ENCODE measurements at regions not wholly inside any gene's neighbourhood (a gene's known extent, or its start where the extent isn't known, plus 50 kb on each side); places are given as distances from the start of the nearest gene placed in this dataset.

DNA sequence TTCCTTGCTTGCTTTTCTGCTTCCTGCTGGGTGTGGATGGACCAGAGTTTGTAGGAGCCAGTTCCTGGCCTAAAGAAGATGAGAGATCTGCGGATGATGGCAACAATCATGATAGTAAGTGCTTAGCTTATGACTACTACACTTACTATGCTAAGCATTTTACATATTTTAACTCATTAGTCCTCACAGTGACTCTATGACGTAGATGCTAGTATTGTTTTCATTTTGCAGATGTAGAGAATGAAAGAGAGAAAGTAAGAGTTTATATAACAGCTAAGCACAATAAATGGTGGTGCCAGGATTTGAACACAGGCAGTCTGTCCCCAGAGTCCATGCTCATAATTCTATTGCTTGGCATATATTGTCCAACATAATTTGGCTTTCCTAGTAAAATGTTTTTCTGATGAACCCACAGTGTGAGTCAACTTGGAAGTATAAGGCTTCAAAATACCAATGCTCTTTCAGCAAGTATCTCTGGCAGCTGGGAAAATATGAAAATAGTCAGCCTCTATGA is 363.2 kb upstream of the DDHD1 start:
- DNase-seq (ENCODE audit: low spot score) = peak; percentile 66

DNA sequence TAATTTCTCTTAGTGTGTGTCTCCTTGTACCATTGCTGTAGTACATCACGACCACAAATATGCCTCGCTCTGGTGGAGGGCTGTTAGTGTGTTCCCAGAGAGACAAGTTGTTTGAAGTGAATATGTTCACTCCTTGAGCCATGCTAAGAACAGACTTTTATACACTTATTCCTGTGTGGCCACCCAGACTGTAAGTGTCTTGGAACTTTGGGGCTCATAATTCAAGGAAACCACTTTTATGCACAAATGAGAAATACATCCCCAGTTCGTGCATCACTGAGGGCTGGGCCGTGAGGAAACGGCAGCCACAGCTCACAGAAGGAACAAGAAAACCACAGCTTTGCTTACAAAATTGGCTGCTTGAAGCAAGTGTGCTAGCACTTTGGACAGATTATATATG is 362.2 kb upstream of the DDHD1 start:
- DNase-seq (ENCODE audit: low spot score) = no peak

DNA sequence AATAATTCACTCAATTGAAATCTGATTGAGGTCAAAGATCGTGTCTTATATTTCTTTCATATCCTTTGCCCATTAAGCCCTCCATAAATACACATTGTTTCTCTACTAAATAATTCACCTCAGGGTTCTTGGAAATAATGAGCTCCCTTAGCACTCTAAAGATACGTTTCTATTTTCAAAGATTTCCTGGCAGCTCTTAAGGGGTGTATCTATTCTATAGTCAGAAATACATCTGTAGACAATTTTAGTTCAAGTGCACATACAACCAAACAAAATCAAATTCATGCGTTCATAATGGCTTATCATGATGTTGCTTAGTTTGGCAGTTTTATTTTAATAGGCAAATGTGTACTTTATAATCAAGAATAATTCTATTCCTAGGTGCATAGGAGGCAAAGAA is 361.1 kb upstream of the DDHD1 start:
- DNase-seq (ENCODE audit: low spot score) = no peak

DNA sequence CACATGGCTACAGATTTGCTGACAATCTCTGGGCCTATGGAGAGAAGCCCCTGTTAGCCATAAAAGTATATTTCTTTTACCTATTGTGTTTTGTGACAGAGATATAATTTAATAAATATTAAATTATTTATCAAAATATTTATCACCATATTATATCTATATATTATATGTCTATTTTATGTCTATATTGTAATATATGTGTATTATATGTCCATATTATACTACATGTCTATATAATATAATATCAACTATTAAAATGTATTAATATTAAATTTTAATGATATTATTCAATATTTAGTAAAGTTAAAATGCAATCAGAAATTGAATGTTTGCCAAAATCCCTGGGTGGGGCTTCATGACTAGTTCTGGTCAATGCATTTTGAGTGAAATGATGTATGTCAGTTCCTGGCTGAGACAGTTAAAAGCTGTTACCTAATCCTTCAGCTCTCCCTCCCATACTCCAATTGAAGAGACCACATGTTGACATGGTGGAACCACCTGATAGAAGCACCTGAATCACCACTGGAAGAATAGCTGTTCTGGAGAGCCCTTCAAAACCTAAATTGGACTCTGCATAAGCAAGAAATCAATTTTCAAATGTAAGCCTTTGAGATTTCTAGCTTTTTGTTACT is 357.3 kb upstream of the DDHD1 start:
- no peak for DNase-seq (ENCODE audit: low spot score)

DNA sequence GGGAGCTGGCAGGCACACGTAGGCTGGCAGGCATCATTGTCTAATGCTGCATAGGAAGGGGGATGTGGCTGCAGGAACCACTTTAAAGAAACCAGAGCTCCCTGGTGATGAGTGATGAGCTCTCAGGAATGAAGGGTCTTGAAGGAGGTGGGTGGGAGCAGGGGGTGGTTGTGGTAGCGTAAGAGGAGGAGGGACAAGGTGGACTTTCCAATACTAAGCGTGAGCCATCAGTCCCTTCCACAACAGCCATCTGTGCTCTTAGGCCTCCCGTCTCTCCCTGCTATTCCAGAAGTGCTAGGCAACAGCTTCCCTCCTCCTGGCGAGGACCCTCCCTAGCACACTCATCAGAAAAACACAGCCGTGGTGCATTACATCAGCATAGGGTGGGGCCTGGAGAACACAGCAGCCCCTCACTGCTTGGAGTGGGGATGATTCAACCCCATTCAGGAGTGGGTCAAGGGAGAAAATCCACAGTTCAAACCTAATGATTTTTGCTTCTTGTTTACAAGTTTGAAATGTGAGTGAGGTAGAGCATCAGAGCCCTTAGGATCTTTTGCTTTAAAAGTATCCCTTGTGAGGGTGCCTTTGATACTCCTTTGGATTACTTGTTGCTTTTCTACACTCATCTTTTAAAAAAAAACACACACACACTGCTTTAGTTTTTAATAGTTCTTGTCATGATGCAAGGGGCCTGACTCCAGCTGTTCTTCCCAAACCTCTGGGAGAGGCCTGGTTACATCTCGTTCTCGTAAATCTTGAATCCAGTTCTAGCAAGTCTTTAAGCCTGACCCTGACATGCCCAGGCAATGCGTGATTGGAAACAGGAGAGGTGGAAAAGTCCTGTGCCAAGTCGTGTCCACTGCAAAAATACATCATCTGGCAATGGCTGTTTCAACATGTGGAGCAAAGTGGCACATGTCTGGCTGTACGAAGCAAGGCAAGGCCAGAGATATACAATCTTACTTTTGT is 356.4 kb upstream of the DDHD1 start:
- DNase-seq (ENCODE audit: low spot score) = peak; percentile 51

DNA sequence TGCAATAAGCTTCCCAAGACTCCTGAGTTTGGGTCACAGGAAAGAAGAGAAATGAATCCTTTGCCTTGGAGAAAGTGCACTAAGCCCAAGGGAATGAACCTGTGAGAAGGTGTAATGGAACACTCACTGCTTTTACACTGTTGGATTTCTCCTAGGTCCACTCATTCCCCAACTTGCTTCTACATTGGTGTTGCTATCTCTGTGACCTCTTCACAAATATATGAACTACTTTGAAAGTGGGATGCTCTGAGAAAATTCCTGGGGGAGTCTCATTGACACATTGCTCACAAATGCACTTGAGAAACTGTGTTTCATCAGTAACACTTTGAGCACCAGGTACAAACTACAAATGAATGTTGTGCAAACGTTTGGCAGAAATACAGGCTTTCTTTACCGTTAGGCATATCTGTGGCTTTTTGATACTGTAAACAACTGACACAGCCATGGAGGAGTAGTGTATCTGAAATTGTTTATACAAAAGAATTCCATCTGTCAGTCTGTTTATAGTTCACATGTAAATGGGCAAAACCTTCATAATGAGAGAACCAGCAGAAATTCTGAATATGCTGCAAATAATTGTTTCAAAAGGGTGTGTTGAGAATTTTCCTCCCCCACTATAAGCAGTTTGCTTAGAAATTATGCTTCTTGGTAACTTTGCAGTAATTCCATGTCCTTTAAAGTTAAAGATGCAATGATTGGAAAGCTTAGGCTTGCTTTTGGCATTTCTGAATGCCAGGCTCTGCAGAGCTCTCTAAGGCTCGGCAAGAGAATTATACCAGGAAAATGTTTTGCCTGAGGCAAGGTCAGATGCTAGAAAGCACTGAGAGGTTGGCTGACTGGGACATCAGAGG is 348.5 kb upstream of the DDHD1 start:
- no peak for DNase-seq (ENCODE audit: low spot score)

DNA sequence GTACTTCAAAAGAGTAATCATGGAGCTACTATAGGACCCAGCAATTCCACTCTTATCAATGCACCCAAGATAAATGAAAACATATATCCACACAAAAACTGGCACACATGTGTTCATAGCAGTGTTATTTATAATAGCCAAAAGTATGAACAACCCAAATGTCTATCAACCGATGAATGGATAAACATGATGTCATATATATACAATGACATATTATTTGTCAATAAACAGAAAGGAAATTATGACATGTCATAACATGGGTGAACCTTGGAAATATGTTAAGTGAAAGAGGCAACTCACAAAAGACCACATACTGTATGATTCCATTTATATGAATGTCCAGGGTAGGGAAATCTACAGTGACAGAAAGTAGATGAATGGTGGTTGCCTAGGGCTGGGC is 347.1 kb upstream of the DDHD1 start:
- no peak for DNase-seq (ENCODE audit: low spot score)

DNA sequence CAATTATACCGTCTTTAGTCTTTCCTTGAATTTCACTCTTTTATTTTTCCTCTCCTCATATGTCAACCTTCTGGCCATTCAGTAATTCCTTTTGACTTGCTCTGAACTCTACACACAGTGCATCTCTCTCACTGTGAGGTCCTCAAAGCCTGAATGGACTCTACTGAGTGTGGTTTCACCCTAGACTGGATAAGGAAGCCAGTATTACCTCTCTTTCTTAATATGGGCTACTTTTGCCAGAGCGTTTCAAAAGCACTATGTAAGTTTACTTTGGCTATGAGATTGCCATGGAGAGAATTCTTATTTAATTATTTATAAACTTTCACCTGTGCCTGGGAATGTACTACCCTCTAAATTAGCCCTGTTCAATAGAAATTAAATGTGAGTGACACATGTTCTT is 343.5 kb upstream of the DDHD1 start:
- no peak for DNase-seq (ENCODE audit: low spot score)

DNA sequence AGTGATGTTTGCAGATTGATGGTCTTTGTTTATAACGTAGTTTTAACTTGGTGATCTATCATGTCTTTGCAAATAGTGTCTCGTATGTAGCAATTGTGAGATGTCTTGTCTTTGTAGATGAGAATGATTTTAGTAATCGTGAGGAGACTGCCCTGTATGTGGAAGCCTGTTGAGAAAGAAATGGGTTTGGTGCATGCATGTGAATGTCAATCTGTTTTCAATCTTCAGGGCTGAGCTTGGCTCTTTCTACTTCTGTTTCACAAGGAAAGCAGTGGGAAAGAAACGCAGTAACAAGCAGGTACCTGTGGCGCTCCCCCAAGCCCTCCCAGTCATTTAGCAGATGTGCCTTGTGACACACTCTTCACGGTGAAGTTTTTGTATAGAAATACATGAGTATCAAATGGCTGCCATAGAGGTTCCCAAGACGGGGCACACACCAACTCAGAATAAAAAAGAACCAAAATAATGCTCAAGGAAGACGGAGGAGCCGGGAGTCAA is 342.8 kb upstream of the DDHD1 start:
- no peak for DNase-seq (ENCODE audit: low spot score)

DNA sequence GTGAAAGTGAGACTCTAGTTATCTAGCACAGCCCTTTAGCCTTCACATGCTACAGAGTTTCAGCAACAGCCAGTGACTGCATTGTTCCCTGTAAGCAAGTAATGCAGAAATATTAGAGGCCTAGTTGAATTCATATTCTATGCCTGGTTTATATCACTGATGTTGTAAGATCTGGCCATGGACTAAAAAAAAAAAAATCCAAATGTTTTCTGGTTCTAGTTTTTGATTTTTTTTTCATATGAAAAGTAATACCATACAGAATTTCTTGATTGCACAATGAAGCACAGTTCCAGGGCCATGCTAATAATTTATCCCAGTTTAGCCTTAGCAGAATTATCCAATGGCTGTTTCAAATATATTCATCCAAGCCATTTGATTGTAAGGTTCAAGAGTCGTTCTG is 341.5 kb upstream of the DDHD1 start:
- no peak for DNase-seq (ENCODE audit: low spot score)

DNA sequence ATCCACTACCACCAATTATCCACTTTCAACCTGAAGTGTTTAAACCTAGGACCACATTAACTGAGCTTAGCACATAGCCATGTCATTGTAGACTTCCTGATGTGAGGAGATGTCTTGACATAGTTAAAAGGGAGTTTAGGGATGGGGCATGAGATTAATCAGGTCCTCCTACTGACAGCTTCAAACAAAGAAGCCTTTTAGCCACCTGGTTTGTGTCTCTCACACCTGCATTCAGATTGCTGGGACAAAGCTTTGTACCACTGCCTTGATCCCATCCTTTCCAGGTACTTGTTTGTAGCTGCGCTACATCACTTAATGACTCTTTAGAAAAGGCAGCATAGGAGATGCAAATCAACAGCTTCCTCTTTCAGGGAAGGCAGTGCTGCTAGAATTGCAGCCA is 340.7 kb upstream of the DDHD1 start:
- no peak for DNase-seq (ENCODE audit: low spot score)

DNA sequence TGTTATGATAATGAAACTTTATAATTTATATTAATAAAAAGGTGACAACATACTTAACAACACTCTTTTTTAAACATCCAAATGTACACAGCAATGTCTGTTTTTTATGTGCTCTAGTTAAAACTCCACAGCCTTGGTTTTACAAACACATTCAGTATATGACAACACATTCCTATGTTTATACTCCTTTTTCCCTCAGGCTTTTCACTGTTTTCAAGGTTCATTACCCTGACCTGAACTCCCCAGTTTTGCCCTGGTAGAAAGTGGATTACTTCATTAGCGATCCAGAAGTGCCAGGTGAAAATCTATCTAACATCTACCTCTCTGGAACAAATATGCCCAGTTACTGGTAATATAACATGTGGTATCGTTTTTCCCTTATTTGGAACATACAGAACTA is 340.2 kb upstream of the DDHD1 start:
- no peak for DNase-seq (ENCODE audit: low spot score)

DNA sequence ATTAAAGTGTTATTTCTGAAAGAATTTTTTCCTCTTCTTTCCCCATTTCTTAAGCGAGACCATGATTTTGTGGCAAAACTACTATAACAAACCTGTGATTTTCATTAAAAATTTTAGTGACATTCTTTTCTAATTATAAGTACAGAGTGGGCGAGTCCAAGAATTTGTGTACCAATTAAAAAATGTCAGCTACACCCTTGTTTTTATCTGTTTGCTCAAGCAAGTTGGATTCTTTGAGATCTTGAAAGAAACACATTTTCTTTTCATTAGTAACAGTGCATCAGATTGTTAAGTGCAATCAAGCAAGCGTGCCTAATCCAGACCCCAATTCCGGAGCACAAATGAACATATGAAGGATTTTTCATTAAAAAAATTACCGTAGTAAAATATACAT is 338.8 kb upstream of the DDHD1 start:
- no peak for DNase-seq (ENCODE audit: low spot score)

DNA sequence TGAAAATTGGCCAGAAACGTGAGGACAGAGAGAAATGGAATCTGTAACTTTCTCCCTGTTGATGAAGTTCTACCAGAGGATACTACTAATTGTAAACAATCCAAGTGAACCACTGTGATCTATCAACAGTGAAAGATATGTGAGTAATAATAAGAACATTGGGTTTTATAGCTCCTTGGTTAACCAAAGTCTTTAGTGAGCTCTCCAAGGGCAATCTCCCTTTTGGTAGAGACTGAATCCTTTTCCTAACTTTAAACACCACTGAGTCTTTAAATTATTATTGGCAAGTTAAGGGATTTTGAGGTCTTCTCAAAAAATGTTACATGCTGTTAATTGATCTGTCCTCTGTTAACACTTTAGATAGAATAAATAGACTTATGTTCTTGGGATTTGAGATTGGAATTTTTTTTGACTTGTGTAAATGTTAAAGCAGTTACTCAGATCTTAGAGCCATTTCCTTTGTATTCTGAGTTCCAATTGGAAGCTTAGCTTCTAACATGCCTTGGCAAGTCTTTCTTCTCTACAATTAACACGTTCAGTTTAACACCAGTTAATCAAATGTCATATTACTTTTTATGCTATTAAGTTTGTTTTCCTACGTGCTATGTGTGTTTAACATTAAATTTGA is 338.2 kb upstream of the DDHD1 start:
- DNase-seq (ENCODE audit: low spot score) = peak; percentile 46

DNA sequence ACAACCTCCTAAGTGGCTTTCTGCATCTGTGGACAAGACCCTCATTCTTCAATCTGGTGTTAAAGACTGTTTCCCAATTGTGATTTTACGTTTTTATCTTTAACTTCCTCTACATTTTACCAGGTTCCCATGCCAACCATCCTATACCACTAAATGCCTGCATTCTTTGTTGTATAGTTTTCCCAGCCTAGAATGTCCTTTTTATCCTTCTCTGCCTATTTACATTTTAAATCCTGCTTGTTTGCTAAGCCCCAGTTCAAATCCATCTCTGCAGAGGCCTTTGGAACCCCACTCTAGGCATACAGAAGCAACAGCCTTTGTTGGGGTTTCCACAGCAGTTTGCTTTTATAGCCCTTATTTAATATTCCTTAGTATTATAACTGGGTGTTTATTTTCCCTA is 325.1 kb upstream of the DDHD1 start:
- DNase-seq (ENCODE audit: low spot score) = no peak

DNA sequence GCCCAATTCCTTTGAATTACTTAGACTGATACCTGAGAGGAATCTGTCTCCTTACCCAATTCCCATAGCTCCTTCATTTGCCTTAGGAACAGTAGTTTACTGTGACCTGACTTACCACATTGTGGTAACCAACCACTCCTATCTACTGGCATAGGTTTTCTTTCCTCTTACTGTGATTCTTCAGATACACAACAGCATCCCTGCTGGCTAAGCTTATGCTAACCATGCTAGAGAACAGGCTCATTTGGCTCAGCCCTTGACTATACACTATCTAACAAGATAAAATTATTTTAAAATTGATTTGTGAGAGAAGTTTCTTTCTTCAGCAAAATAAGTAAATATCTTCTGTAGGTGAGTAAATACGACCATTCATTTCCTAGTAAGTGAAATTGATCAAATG is 320.4 kb upstream of the DDHD1 start:
- no peak for DNase-seq (ENCODE audit: low spot score)

DNA sequence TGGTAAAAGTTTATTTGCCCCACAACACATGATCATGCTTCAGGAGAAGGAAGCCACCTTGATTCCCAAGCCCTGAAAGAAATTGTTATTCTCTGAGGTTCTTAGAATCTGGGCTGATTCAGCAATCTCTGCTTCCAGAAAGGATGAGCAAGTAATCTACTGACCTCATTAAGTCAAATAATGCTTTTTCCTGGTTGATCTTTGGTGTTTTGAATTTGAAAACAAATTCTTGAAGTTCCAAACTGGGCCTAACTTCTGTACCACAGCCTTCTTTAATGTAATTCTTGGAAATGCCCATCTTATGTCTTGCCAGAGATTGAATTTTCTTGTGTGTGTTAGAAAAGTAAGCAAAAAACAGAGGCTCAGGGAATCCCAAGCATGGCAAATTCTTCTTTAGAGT is 319.2 kb upstream of the DDHD1 start:
- no peak for DNase-seq (ENCODE audit: low spot score)

DNA sequence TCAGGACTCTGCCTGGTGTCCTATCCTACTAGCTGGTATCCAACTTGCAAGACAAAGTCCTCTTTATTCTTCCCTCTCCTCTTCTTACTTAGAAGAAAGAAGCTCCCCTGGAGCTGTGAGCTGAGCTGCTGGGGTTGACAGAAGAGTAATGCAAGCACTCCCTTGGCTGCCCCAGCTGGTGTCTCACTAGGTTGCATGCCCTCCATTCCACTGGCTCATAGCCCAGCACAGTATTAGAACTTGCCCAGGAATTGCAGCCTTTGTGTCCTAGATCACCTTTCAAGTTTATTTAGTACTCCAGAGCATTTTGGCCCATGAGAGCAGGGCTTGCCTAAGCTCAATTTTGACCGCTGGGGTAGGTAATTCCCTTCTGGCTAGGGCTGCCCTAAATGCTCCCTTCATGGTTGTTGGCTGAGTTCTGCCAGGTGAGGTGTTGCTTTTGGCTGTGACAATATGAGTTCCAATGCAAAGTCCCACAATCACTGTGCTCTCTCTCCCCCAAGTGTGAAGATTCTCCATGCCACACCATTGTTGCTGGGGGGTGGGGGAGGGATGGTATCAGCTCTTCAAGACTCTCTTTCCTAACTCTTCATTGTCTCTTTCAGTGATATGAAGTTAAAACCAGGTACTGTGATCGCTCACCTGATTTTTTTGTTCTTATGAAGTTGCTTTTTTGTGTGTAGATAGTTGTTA is 317.4 kb upstream of the DDHD1 start:
- DNase-seq (ENCODE audit: low spot score) = peak; percentile 18

DNA sequence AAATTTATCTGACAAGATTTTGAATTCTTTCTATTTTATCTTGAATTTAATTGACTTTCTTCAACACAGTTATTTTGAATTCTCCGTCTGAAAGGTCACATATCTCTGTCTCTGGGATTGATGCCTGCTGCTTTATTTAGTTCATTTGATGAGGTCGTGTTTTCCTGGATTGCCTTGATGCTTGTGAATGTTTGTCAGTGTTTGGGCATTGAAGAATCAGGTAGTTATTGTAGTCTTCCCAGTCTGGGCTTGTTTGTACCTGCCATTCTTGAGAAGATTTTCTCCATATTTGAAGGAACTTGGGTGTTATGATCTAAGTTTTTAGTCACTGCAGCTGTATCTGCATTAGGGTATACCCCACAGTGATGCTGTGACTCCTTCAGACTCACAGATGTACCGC is 315.8 kb upstream of the DDHD1 start:
- DNase-seq (ENCODE audit: low spot score) = no peak

DNA sequence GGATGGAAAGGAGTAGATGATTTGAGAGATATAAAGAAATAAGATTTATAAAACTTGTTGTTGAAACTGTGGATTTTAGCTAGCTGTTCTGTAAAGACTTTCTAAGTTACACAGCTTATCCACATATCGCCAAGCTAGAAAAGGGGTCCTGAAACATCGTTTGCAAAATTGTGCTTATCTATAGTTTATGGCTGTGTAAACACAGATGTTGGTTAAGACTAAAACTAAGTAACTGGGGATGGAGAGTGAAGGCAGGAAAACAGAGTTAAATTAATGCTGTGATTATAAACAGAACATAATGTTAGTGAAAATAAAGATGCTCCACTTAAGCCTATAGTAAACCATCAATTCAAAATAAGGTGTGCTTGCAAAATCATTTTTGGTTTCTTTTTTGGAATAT is 311.3 kb upstream of the DDHD1 start:
- no peak for DNase-seq (ENCODE audit: low spot score)
